IMR-90 (cell line): ENCODE measurements at regions not wholly inside any gene's neighbourhood (a gene's known extent, or its start where the extent isn't known, plus 50 kb on each side); places are given as distances from the start of the nearest gene placed in this dataset.

ENCODE experiments used
- ATAC-seq: fragments of 200-7000 bp; cut with Tn5 transposase; 2 replicates; pipeline ENCODE4 v1.9.1; 2020; ENCODE audit warnings: low read depth, mild to moderate bottlenecking, moderate library complexity
- BruUV-seq: library from RNA; stranded (reverse); fragments of 400-500 nt; replicated peaks from 2 replicates; lab custom pipeline; 2021; lab: Mats Ljungman, UMichigan
- CTCF ChIA-PET: fragments of 300-600 bp; formaldehyde crosslinking; extraction: SDS; loops from one replicate; lab custom pipeline; 2021; ENCODE audit warnings: antibody characterized with exemption; lab: Yijun Ruan, JAX
- POLR2A ChIA-PET: fragments of 300-600 bp; sonication (Branson Sonifier 250); formaldehyde crosslinking; loops from one replicate; lab custom pipeline; 2022; ENCODE audit warnings: antibody characterized with exemption; ENCODE audit not compliant: unreplicated experiment; lab: Charles Lee
- DNase-seq: peaks from one replicate; pipeline ENCODE4 v3.0.0; 2013
- H2AFZ ChIP-seq: replicated peaks from 2 replicates; pipeline ENCODE3; 2013; ENCODE audit warnings: low read length, mild to moderate bottlenecking; ENCODE audit not compliant: poor library complexity
- H2AK5ac ChIP-seq: 2 replicates; pipeline ENCODE4 v1.6.1; 2013; ENCODE audit warnings: low read depth, low read length, inconsistent platforms
- H2AK9ac ChIP-seq: replicated peaks from 2 replicates; pipeline ENCODE3; 2013; ENCODE audit warnings: mild to moderate bottlenecking, low read depth, low read length, moderate library complexity; ENCODE audit not compliant: poor library complexity
- H2BK120ac ChIP-seq: 2 replicates; pipeline ENCODE4 v1.6.1; 2013; ENCODE audit warnings: low read depth, low read length, inconsistent platforms
- H2BK15ac ChIP-seq: 3 replicates; pipeline ENCODE4 v1.6.1; 2013; ENCODE audit warnings: low read depth, low read length, inconsistent platforms
- H2BK20ac ChIP-seq: 2 replicates; pipeline ENCODE4 v1.6.1; 2013; ENCODE audit warnings: low read depth, mild to moderate bottlenecking, inconsistent platforms, low read length, moderate library complexity
- H2BK5ac ChIP-seq: 2 replicates; pipeline ENCODE4 v1.6.1; 2013; ENCODE audit warnings: mild to moderate bottlenecking, low read depth, low read length, inconsistent platforms; ENCODE audit not compliant: poor library complexity, severe bottlenecking
- H3K14ac ChIP-seq: replicated peaks from 2 replicates; pipeline ENCODE4 v1.6.1; 2013; ENCODE audit warnings: low read depth, low read length, inconsistent platforms
- H3K18ac ChIP-seq: 2 replicates; pipeline ENCODE4 v1.6.1; 2013; ENCODE audit warnings: low read depth, low read length, control low read depth
- H3K23ac ChIP-seq: 2 replicates; pipeline ENCODE4 v1.6.1; 2013; ENCODE audit warnings: low read depth, low read length, inconsistent platforms
- H3K27ac ChIP-seq: 2 replicates; pipeline ENCODE4 v1.5.1; 2013; ENCODE audit warnings: mild to moderate bottlenecking, control low read depth, low read length; ENCODE audit not compliant: insufficient read depth
- H3K27me3 ChIP-seq: 2 replicates; pipeline ENCODE4 v1.6.1; 2013; ENCODE audit warnings: low read length; ENCODE audit not compliant: control insufficient read depth, insufficient read depth
- H3K36me3 ChIP-seq: 2 replicates; pipeline ENCODE4 v1.6.1; 2013; ENCODE audit warnings: low read length, mixed read lengths; ENCODE audit not compliant: control insufficient read depth, insufficient read depth
- H3K4ac ChIP-seq: 2 replicates; pipeline ENCODE4 v1.6.1; 2013; ENCODE audit warnings: low read depth, low read length, inconsistent platforms
- H3K4me1 ChIP-seq: 2 replicates; pipeline ENCODE4 v1.6.1; 2013; ENCODE audit warnings: low read length, mixed read lengths; ENCODE audit not compliant: control insufficient read depth, insufficient read depth
- H3K4me2 ChIP-seq: 2 replicates; pipeline ENCODE4 v1.6.1; 2013; ENCODE audit warnings: low read depth, mild to moderate bottlenecking, control low read depth, low read length, moderate library complexity
- H3K4me3 ChIP-seq: 2 replicates; pipeline ENCODE4 v1.5.1; 2013; ENCODE audit warnings: low read depth, mild to moderate bottlenecking, control low read depth, low read length, moderate library complexity; ENCODE audit not compliant: insufficient read depth
- H3K56ac ChIP-seq: 2 replicates; pipeline ENCODE4 v1.6.1; 2013; ENCODE audit warnings: low read length, inconsistent platforms; ENCODE audit not compliant: insufficient read depth; ENCODE audit errors: extremely low read depth
- H3K79me1 ChIP-seq, 2 experiments: 2 replicates each; pipeline ENCODE4 v1.6.1; 2013; ENCODE audit warnings: low read length in 2 of 2, inconsistent platforms in 1 of 2, low read depth in 1 of 2
- H3K9ac ChIP-seq: 2 replicates; pipeline ENCODE4 v1.6.1; 2013; ENCODE audit warnings: low read depth, low read length, control low read depth
- H3K9me1 ChIP-seq: 2 replicates; pipeline ENCODE4 v1.6.1; 2013; ENCODE audit warnings: low read length, inconsistent platforms; ENCODE audit not compliant: insufficient read depth
- H3K9me3 ChIP-seq: 2 replicates; pipeline ENCODE4 v1.6.1; 2013; ENCODE audit warnings: low read length; ENCODE audit not compliant: control insufficient read depth, insufficient read depth
- H4K20me1 ChIP-seq: 2 replicates; pipeline ENCODE4 v1.6.1; 2013; ENCODE audit warnings: low read length, inconsistent platforms; ENCODE audit not compliant: insufficient read depth
- H4K5ac ChIP-seq: 2 replicates; pipeline ENCODE4 v1.6.1; 2013; ENCODE audit warnings: mild to moderate bottlenecking, low read depth, low read length, control low read depth
- H4K8ac ChIP-seq, 2 experiments: 2 replicates each; pipeline ENCODE4 v1.6.1; 2013; ENCODE audit warnings: low read depth in 2 of 2, low read length in 2 of 2, control low read depth in 1 of 2, inconsistent platforms in 1 of 2
- H4K91ac ChIP-seq: 2 replicates; pipeline ENCODE4 v1.6.1; 2013; ENCODE audit warnings: low read depth, low read length, inconsistent platforms; ENCODE audit not compliant: insufficient read depth
- ELK1 ChIP-seq: fragments of 150-350 bp; IDR thresholded peaks from 2 replicates; pipeline ENCODE4 v1.6.1; 2016; ENCODE audit warnings: low read depth, mild to moderate bottlenecking, low read length, moderate library complexity, borderline replicate concordance
- FOS ChIP-seq: fragments of 150-350 bp; IDR thresholded peaks from 2 replicates; pipeline ENCODE4 v1.6.1; 2016; ENCODE audit warnings: low read depth, low read length
- MAFK ChIP-seq: IDR thresholded peaks from 2 replicates; pipeline ENCODE4 v1.6.1; 2012; ENCODE audit warnings: low read depth, low read length, improper control_type of control experiment
- WGBS, 2 experiments: methylation state at CpG; one replicate each; pipeline versions ENCODE4 v1.1.5 to v1.1.7; 2013; ENCODE audit warnings: missing lambda C conversion rate in 2 of 2; ENCODE audit not compliant: insufficient read length in 1 of 2; ENCODE audit errors: extremely low coverage in 2 of 2; 5-methylcytosine and 5-hydroxymethylcytosine counted together
- dilution Hi-C: fragments of 300-500 bp; cut with HindIII; formaldehyde crosslinking; loops from one replicate; pipeline ENCODE4 v1.14.3; 2018; ENCODE audit warnings: low sequenced_read_pairs; ENCODE audit not compliant: unreplicated experiment
- in situ Hi-C: fragments of 300-500 bp; cut with MboI; formaldehyde crosslinking; loops from 3 replicates; pipeline ENCODE4 v1.14.3; 2019; ENCODE audit warnings: low sequenced_read_pairs, inconsistent platforms, mixed read lengths
- intact Hi-C: fragments of 100-400 bp; cut with micrococcal nuclease; formaldehyde crosslinking; loops from 2 replicates; pipeline ENCODE4 v1.10.0; 2022

GRCh38 chr4:106851726-106852125 is 184.4 kb downstream of the DKK2 start:
- dilution Hi-C loops (no loop called here), in situ Hi-C loops (no loop called here), intact Hi-C loops (no loop called here)
- no peak overlapping the region for H2BK20ac ChIP-seq
- DNase-seq (no peak), ATAC-seq (no peak)
- no peak overlapping the region for H3K56ac ChIP-seq
- no peak overlapping the region for H3K14ac ChIP-seq
- no peak overlapping the region for H2BK5ac ChIP-seq
- H3K9me1 ChIP-seq, result no peaks in the 10 kb centered on the region
- no peak for TF ChIP-seq ELK1
- no peak for TF ChIP-seq FOS
- no peak for TF ChIP-seq MAFK
- no peak overlapping the region for H3K4ac ChIP-seq
- H3K9ac ChIP-seq, result no peak overlapping the region
- no peaks in the 10 kb centered on the region for H3K36me3 ChIP-seq
- H3K79me1 ChIP-seq, result no peaks in the 10 kb centered on the region
- H2AK5ac ChIP-seq, result no peak overlapping the region
- H2BK15ac ChIP-seq, result no peak overlapping the region
- POLR2A ChIA-PET, result no interaction called here
- no CpG with 5 or more reads among the region's 1 CpG for WGBS, 2 experiments
- H3K23ac ChIP-seq, result no peak overlapping the region
- H2AFZ ChIP-seq, result no peak overlapping the region
- no peak overlapping the region for H3K4me2 ChIP-seq
- no peak overlapping the region for H4K8ac ChIP-seq
- H3K27me3 ChIP-seq, result no peaks in the 10 kb centered on the region
- H2BK120ac ChIP-seq, result no peak overlapping the region
- no peak overlapping the region for H2AK9ac ChIP-seq
- no peaks in the 10 kb centered on the region for H3K4me1 ChIP-seq
- H4K20me1 ChIP-seq, result no peaks in the 10 kb centered on the region
- no peak overlapping the region for H4K91ac ChIP-seq
- H3K9me3 ChIP-seq, result no peaks in the 10 kb centered on the region
- H4K5ac ChIP-seq, result no peak overlapping the region
- no peak overlapping the region for H3K27ac ChIP-seq
- BruUV-seq, result no TSS peak
- H3K18ac ChIP-seq, result no peak overlapping the region
- no peak overlapping the region for H3K4me3 ChIP-seq
- CTCF ChIA-PET, result no interaction called here
